CD4-positive, alpha-beta T cell treated with Interferon alpha-2 for 1 hour (primary cell): ENCODE measurements at regions not wholly inside any gene's neighbourhood (a gene's known extent, or its start where the extent isn't known, plus 50 kb on each side); places are given as distances from the start of the nearest gene placed in this dataset.

Experiments
- DNase-seq, 2 donors: peaks; one replicate each; pipeline ENCODE4 v3.0.0-alpha.2; 2020 to 2022

- no peak for DNase-seq
Observed at GRCh38 chr5:98096155-98096554, 677.3 kb upstream of the RGMB start.

- no peak for DNase-seq
Observed at GRCh38 chr5:98099448-98100105, 673.9 kb upstream of the RGMB start.

GRCh38 chr5:98101131-98101530, 672.3 kb upstream of the RGMB start:
- no peak for DNase-seq

- DNase-seq = no peak
Observed at GRCh38 chr5:98102936-98103335, 670.5 kb upstream of the RGMB start.

- no peak for DNase-seq
Observed at GRCh38 chr5:98103807-98104206, 669.7 kb upstream of the RGMB start.

- no peak for DNase-seq
Observed at GRCh38 chr5:98104454-98105188, 668.8 kb upstream of the RGMB start.

GRCh38 chr5:98105681-98106080, 667.8 kb upstream of the RGMB start:
- DNase-seq = no peak

GRCh38 chr5:98106116-98107031, 667.1 kb upstream of the RGMB start:
- no peak for DNase-seq

GRCh38 chr5:98108497-98108896, 665.0 kb upstream of the RGMB start:
- no peak for DNase-seq

GRCh38 chr5:98109561-98110006, 663.9 kb upstream of the RGMB start:
- DNase-seq = no peak

GRCh38 chr5:98110282-98110691, 663.2 kb upstream of the RGMB start:
- no peak for DNase-seq

- no peak for DNase-seq
Observed at GRCh38 chr5:98110791-98111190, 662.7 kb upstream of the RGMB start.

GRCh38 chr5:98111686-98112085, 661.8 kb upstream of the RGMB start:
- DNase-seq = no peak

- DNase-seq = no peak
Observed at GRCh38 chr5:98121036-98121936, 652.2 kb upstream of the RGMB start.

GRCh38 chr5:98128271-98128670, 645.2 kb upstream of the RGMB start:
- DNase-seq = no peak

GRCh38 chr5:98128846-98129245, 644.6 kb upstream of the RGMB start:
- no peak for DNase-seq

- no peak for DNase-seq
Observed at GRCh38 chr5:98130261-98131035, 643.0 kb upstream of the RGMB start.

- no peak for DNase-seq
Observed at GRCh38 chr5:98144116-98144515, 629.3 kb upstream of the RGMB start.

- DNase-seq = no peak
Observed at GRCh38 chr5:98144710-98145109, 628.8 kb upstream of the RGMB start.

- no peak for DNase-seq
Observed at GRCh38 chr5:98157368-98157767, 616.1 kb upstream of the RGMB start.

- DNase-seq = no peak
Observed at GRCh38 chr5:98158440-98158839, 615.0 kb upstream of the RGMB start.
